Panc1 (cell line): ENCODE measurements at regions not wholly inside any gene's neighbourhood (a gene's known extent, or its start where the extent isn't known, plus 50 kb on each side); places are given as distances from the start of the nearest gene placed in this dataset.

Experiments used
- POLR2AphosphoS5 ChIP-seq: IDR thresholded peaks from 2 replicates; pipeline ENCODE4 v1.6.1; 2012; ENCODE audit warnings: mild to moderate bottlenecking, low read depth, low read length, moderate library complexity
- SIN3A ChIP-seq: IDR thresholded peaks from 2 replicates; pipeline ENCODE4 v1.6.1; 2012; ENCODE audit warnings: low read depth, mild to moderate bottlenecking, low read length, moderate library complexity, borderline replicate concordance; ENCODE audit not compliant: insufficient read depth
- TF ChIP-seq, protein P1 (sequence below): fragments of 450-650 bp; IDR thresholded peaks from 2 replicates; pipeline ENCODE4 v1.5.1; 2017; ENCODE audit warnings: mild to moderate bottlenecking
- TF ChIP-seq, protein P2 (sequence below), 2 experiments: IDR thresholded peaks; 2 replicates each; pipeline ENCODE4 v1.6.1; 2011 to 2012; ENCODE audit warnings: low read depth in 2 of 2, control low read depth in 1 of 2, low read length in 1 of 2, mild to moderate bottlenecking in 1 of 2, moderate library complexity in 1 of 2; ENCODE audit not compliant: insufficient read depth in 1 of 2

DNA sequence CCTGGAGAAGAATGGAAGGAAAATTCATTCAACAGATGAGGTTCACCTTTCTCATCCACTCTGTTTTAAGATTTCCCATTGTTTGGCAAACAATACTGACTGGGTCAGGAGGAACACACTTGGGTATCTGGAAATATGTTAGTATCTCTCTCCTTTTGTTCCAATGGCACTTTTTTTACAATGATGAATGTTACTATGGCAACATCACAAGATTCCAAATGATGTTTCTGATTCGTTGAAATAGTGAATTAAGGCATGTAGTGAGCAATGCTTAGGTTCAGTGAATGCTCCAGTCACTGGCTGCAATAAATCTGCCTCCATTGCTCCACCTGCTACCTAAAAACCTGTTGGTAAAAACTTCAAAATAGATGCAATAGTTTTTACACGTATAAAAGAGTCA lies 392.8 kb downstream of the DNAH5 start:
- TF ChIP-seq, protein P1, sequence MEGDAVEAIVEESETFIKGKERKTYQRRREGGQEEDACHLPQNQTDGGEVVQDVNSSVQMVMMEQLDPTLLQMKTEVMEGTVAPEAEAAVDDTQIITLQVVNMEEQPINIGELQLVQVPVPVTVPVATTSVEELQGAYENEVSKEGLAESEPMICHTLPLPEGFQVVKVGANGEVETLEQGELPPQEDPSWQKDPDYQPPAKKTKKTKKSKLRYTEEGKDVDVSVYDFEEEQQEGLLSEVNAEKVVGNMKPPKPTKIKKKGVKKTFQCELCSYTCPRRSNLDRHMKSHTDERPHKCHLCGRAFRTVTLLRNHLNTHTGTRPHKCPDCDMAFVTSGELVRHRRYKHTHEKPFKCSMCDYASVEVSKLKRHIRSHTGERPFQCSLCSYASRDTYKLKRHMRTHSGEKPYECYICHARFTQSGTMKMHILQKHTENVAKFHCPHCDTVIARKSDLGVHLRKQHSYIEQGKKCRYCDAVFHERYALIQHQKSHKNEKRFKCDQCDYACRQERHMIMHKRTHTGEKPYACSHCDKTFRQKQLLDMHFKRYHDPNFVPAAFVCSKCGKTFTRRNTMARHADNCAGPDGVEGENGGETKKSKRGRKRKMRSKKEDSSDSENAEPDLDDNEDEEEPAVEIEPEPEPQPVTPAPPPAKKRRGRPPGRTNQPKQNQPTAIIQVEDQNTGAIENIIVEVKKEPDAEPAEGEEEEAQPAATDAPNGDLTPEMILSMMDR: no peak
- no peak for TF ChIP-seq POLR2AphosphoS5
- TF ChIP-seq, protein P2, sequence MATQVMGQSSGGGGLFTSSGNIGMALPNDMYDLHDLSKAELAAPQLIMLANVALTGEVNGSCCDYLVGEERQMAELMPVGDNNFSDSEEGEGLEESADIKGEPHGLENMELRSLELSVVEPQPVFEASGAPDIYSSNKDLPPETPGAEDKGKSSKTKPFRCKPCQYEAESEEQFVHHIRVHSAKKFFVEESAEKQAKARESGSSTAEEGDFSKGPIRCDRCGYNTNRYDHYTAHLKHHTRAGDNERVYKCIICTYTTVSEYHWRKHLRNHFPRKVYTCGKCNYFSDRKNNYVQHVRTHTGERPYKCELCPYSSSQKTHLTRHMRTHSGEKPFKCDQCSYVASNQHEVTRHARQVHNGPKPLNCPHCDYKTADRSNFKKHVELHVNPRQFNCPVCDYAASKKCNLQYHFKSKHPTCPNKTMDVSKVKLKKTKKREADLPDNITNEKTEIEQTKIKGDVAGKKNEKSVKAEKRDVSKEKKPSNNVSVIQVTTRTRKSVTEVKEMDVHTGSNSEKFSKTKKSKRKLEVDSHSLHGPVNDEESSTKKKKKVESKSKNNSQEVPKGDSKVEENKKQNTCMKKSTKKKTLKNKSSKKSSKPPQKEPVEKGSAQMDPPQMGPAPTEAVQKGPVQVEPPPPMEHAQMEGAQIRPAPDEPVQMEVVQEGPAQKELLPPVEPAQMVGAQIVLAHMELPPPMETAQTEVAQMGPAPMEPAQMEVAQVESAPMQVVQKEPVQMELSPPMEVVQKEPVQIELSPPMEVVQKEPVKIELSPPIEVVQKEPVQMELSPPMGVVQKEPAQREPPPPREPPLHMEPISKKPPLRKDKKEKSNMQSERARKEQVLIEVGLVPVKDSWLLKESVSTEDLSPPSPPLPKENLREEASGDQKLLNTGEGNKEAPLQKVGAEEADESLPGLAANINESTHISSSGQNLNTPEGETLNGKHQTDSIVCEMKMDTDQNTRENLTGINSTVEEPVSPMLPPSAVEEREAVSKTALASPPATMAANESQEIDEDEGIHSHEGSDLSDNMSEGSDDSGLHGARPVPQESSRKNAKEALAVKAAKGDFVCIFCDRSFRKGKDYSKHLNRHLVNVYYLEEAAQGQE (IDR thresholded peaks at IDR 0.05; ENCODE audit: insufficient read depth in 1 of 2, low read depth in 2 of 2, low read length in 1 of 2): no peak
- no peak for TF ChIP-seq SIN3A
